HCT116 (cell line): ENCODE measurements at regions not wholly inside any gene's neighbourhood (a gene's known extent, or its start where the extent isn't known, plus 50 kb on each side); places are given as distances from the start of the nearest gene placed in this dataset.
A peak's percentile ranks its signal among the peaks of the same experiment; 100 is the strongest.

Experiments
- ATAC-seq: fragments of 200-7000 bp; cut with Tn5 transposase; 2 replicates; pipeline ENCODE4 v1.9.1; 2020; ENCODE audit warnings: mild to moderate bottlenecking, moderate library complexity
- BruUV-seq: library from RNA; stranded (reverse); fragments of 400-500 nt; replicated peaks from 2 replicates; lab custom pipeline; 2021; lab: Mats Ljungman, UMichigan
- CTCF ChIA-PET: fragments of 300-600 bp; sonication (Branson Sonifier 250); formaldehyde crosslinking; loops from one replicate; lab custom pipeline; 2021; ENCODE audit warnings: antibody characterized with exemption; lab: Charles Lee
- POLR2A ChIA-PET: fragments of 300-600, 350-600 bp; sonication (Branson Sonifier 250); formaldehyde crosslinking; loops from one replicate; lab custom pipeline; 2021; ENCODE audit warnings: antibody characterized with exemption; lab: Charles Lee
- RAD21 ChIA-PET, 2 experiments: fragments of 300-600 bp; sonication (Branson Sonifier 250); formaldehyde crosslinking; loops; one replicate each; lab custom pipeline; 2023; ENCODE audit warnings: low total read pairs in 2 of 2; ENCODE audit not compliant: uncharacterized antibody in 2 of 2, unreplicated experiment in 2 of 2, low non-redundant PET in 1 of 2; lab: Charles Lee
- DNase-seq: peaks from one replicate; pipeline ENCODE4 v3.0.0-alpha.2; 2010; ENCODE audit warnings: low read depth, low spot score
- H2AFZ ChIP-seq: fragments of 200-600 bp; shearing (Covaris generic), sonication (generic); 2 replicates; pipeline ENCODE4 v1.6.1; 2017; ENCODE audit warnings: low read depth, mixed run types, mixed read lengths, antibody characterized with exemption, low read length; ENCODE audit not compliant: poor library complexity, severe bottlenecking
- H3K27ac ChIP-seq: 2 replicates; pipeline ENCODE4 v1.5.1; 2012; ENCODE audit warnings: low read depth, low read length
- H3K27me3 ChIP-seq: fragments of 200-600 bp; sonication (generic); 2 replicates; pipeline ENCODE4 v1.6.1; 2016; ENCODE audit warnings: mixed run types, low read length, mixed read lengths; ENCODE audit not compliant: insufficient read depth
- H3K36me3 ChIP-seq, 2 experiments: fragments of 200-500 bp in 1 of 2; fragments of 200-600 bp in 1 of 2; sonication (Bioruptor generic) in 1 of 2; sonication (generic) in 1 of 2; 2 replicates each; pipeline versions ENCODE4 v1.5.1 to v1.6.1; 2014 to 2016; ENCODE audit warnings: low read length in 2 of 2, inconsistent platforms in 1 of 2, mixed read lengths in 1 of 2, mixed run types in 1 of 2; ENCODE audit not compliant: insufficient read depth in 2 of 2, control insufficient read depth in 1 of 2
- H3K4me1 ChIP-seq, 2 experiments: fragments of 200-600 bp in 1 of 2; sonication (generic) in 1 of 2; 2 replicates each; pipeline versions ENCODE4 v1.5.1 to v1.6.1; 2012 to 2017; ENCODE audit warnings: low read length in 2 of 2, inconsistent platforms in 1 of 2, mild to moderate bottlenecking in 1 of 2, mixed read lengths in 1 of 2, mixed run types in 1 of 2, moderate library complexity in 1 of 2; ENCODE audit not compliant: insufficient read depth in 2 of 2, control insufficient read depth in 1 of 2
- H3K4me2 ChIP-seq: fragments of 200-600 bp; sonication (generic); 2 replicates; pipeline ENCODE4 v1.6.1; 2017; ENCODE audit warnings: mixed run types, low read length, mixed read lengths
- H3K4me3 ChIP-seq, 2 experiments: fragments of 200-600 bp in 1 of 2; sonication (generic) in 1 of 2; replicated peaks in 1 of 2; 2 replicates each; pipeline ENCODE4 v1.5.1; 2011 to 2016; ENCODE audit warnings: low read length in 2 of 2, control low read depth in 1 of 2, low read depth in 1 of 2, mild to moderate bottlenecking in 1 of 2, mixed read lengths in 1 of 2, mixed run types in 1 of 2
- H3K79me2 ChIP-seq: fragments of 200-600 bp; sonication (generic); 2 replicates; pipeline ENCODE4 v1.6.1; 2017; ENCODE audit warnings: mild to moderate bottlenecking, mixed run types, low read length, moderate library complexity, mixed read lengths; ENCODE audit not compliant: insufficient read depth
- H3K9ac ChIP-seq: fragments of 200-600 bp; sonication (generic); 2 replicates; pipeline ENCODE4 v1.6.1; 2016; ENCODE audit warnings: low read length, mixed read lengths
- H3K9me2 ChIP-seq: fragments of 200-600 bp; sonication (generic), shearing (Covaris generic); 2 replicates; pipeline ENCODE4 v1.6.1; 2017; ENCODE audit warnings: mixed run types, mild to moderate bottlenecking, moderate library complexity; ENCODE audit not compliant: insufficient read depth
- H3K9me3 ChIP-seq, 2 experiments: fragments of 200-500 bp in 1 of 2; fragments of 200-600 bp in 1 of 2; sonication (Bioruptor generic) in 1 of 2; sonication (generic) in 1 of 2; 2 replicates each; pipeline ENCODE4 v1.6.1; 2014 to 2017; ENCODE audit warnings: low read length in 2 of 2, mixed read lengths in 2 of 2, inconsistent platforms in 1 of 2, low read depth in 1 of 2, mild to moderate bottlenecking in 1 of 2, mixed run types in 1 of 2, moderate library complexity in 1 of 2; ENCODE audit not compliant: control insufficient read depth in 1 of 2, insufficient read depth in 1 of 2
- H4K20me1 ChIP-seq: fragments of 200-600 bp; sonication (generic), shearing (Covaris generic); 2 replicates; pipeline ENCODE4 v1.6.1; 2017; ENCODE audit warnings: mixed run types, mild to moderate bottlenecking, moderate library complexity; ENCODE audit not compliant: insufficient read depth
- ATF3 ChIP-seq: IDR thresholded peaks from 2 replicates; pipeline ENCODE4 v1.6.1; 2012
- CBX3 ChIP-seq: IDR thresholded peaks from 2 replicates; pipeline ENCODE4 v1.6.1; 2012; ENCODE audit warnings: low read depth
- ELF1 ChIP-seq: IDR thresholded peaks from 2 replicates; pipeline ENCODE4 v1.6.1; 2012; ENCODE audit warnings: low read depth, borderline replicate concordance
- EZH2phosphoT487 ChIP-seq: fragments of 200-600 bp; IDR thresholded peaks from 2 replicates; pipeline ENCODE4 v1.6.1; 2018; ENCODE audit warnings: antibody characterized with exemption, borderline replicate concordance
- FOSL1 ChIP-seq: IDR thresholded peaks from 2 replicates; pipeline ENCODE4 v1.6.1; 2012; ENCODE audit warnings: low read depth
- JUND ChIP-seq: IDR thresholded peaks from 2 replicates; pipeline ENCODE4 v1.6.1; 2012
- POLR2A ChIP-seq: IDR thresholded peaks from 2 replicates; pipeline ENCODE4 v1.7.0; 2011; ENCODE audit warnings: borderline replicate concordance; ENCODE audit not compliant: insufficient read depth, insufficient read length; ENCODE audit errors: extremely low read depth
- POLR2AphosphoS5 ChIP-seq: IDR thresholded peaks from 2 replicates; pipeline ENCODE4 v1.6.1; 2011; ENCODE audit warnings: mild to moderate bottlenecking, low read depth, low read length, moderate library complexity
- RAD21 ChIP-seq: IDR thresholded peaks from 2 replicates; pipeline ENCODE4 v1.6.1; 2012; ENCODE audit warnings: low read depth, mild to moderate bottlenecking
- SIN3A ChIP-seq: IDR thresholded peaks from 2 replicates; pipeline ENCODE4 v1.6.1; 2012; ENCODE audit warnings: low read depth
- SRF ChIP-seq: IDR thresholded peaks from 2 replicates; pipeline ENCODE4 v1.6.1; 2012; ENCODE audit warnings: low read depth
- TCF7L2 ChIP-seq: IDR thresholded peaks from 2 replicates; pipeline ENCODE4 v1.7.0; 2011; ENCODE audit warnings: borderline replicate concordance, inconsistent platforms; ENCODE audit not compliant: insufficient read depth, insufficient read length; ENCODE audit errors: extremely low read depth
- YY1 ChIP-seq: IDR thresholded peaks from 2 replicates; pipeline ENCODE4 v1.6.1; 2011; ENCODE audit warnings: low read length, low read depth, moderate library complexity, mild to moderate bottlenecking; ENCODE audit not compliant: insufficient replicate concordance; ENCODE audit errors: extremely low read depth
- ZBTB33 ChIP-seq: IDR thresholded peaks from 2 replicates; pipeline ENCODE4 v1.6.1; 2011; ENCODE audit warnings: mild to moderate bottlenecking, low read length, moderate library complexity; ENCODE audit not compliant: insufficient replicate concordance; ENCODE audit errors: extremely low read depth
- ZNF274 ChIP-seq: fragments of 200-500 bp; sonication (Bioruptor generic); IDR thresholded peaks from 2 replicates; pipeline ENCODE4 v1.6.1; 2014; ENCODE audit warnings: mild to moderate bottlenecking, low read depth, low read length, inconsistent platforms
- intact Hi-C: fragments of 100-400 bp; cut with micrococcal nuclease; formaldehyde crosslinking; loops from 2 replicates; pipeline ENCODE4 v1.10.0; 2022

GRCh38 chr7:12031186-12031585, 179.9 kb upstream of the TMEM106B start (continued):
- TF ChIP-seq SRF (no peak), SIN3A (no peak), CBX3 (no peak), ZNF274 (no peak), POLR2AphosphoS5 (no peak), ATF3 (no peak), EZH2phosphoT487 (no peak), TCF7L2 (no peak), ELF1 (no peak), RAD21 (no peak), FOSL1 (no peak), POLR2A (no peak), YY1 (no peak)

GRCh38 chr7:12031638-12032037, 179.5 kb upstream of the TMEM106B start:
- H3K9me3 ChIP-seq, result no peaks in the 10 kb centered on the region
- BruUV-seq, result no TSS peak
- no peaks in the 10 kb centered on the region for H3K79me2 ChIP-seq
- no peaks in the 10 kb centered on the region for H3K36me3 ChIP-seq
- ChIA-PET RAD21 (no interaction called here), POLR2A (no interaction called here), CTCF (no interaction called here)
- no peaks in the 10 kb centered on the region for H3K9me2 ChIP-seq
- peak overlapping the region; percentile 60 for H3K4me2 ChIP-seq
- no peak overlapping the region for H3K9ac ChIP-seq
- peaks cover 2 to 17% of the 10 kb centered on the region in 2 experiments; a peak in 3 of 4 replicates for H3K4me1 ChIP-seq
- TF ChIP-seq ZBTB33 (no peak), FOSL1 (peak; percentile 66), JUND (peak; percentile 47; the same call in 1 of the 2 replicates)
- ATAC-seq, result peak; percentile 68
- peak; percentile 36 for DNase-seq
- H3K27me3 ChIP-seq, result no peaks in the 10 kb centered on the region
- no peak overlapping the region for H3K27ac ChIP-seq
- intact Hi-C loops, result no loop called here
- peak overlapping the region; percentile 68 for H2AFZ ChIP-seq
- no peaks in the 10 kb centered on the region for H4K20me1 ChIP-seq
- peak overlapping the region in 1 of 2 experiments; percentile 33; a peak in 1 of 4 replicates for H3K4me3 ChIP-seq
